IPS DF 19.7 (cell line): ENCODE measurements at regions not wholly inside any gene's neighbourhood (a gene's known extent, or its start where the extent isn't known, plus 50 kb on each side); places are given as distances from the start of the nearest gene placed in this dataset.
"Not testable (repeated sequence)": the region's sequence is repeated elsewhere in the genome, so short reads cannot be mapped to it uniquely, and the experiment has no call there.

ENCODE experiments used
- DNase-seq: peaks from one replicate; pipeline ENCODE4 v3.0.0-alpha.2; 2013; ENCODE audit warnings: low read depth, low spot score

- no peak for DNase-seq
Measured at GRCh38 chr2:155905657-155906056, 426.9 kb downstream of the NR4A2 start.

GRCh38 chr2:155904720-155905119 is 427.8 kb downstream of the NR4A2 start:
- no peak for DNase-seq

GRCh38 chr2:155902635-155903034 is 429.9 kb downstream of the NR4A2 start:
- DNase-seq: no peak

GRCh38 chr2:155895016-155895415 is 437.5 kb downstream of the NR4A2 start:
- no peak for DNase-seq

- not testable (repeated sequence) for DNase-seq
Measured at GRCh38 chr2:155880382-155880781, 452.1 kb downstream of the NR4A2 start.

- DNase-seq: not testable (repeated sequence)
Measured at GRCh38 chr2:155879900-155880299, 452.6 kb downstream of the NR4A2 start.

GRCh38 chr2:155872396-155872795 is 460.1 kb downstream of the NR4A2 start:
- DNase-seq: no peak

GRCh38 chr2:155871940-155872339 is 460.6 kb downstream of the NR4A2 start:
- no peak for DNase-seq

GRCh38 chr2:155867564-155867963 is 465.0 kb downstream of the NR4A2 start:
- no peak for DNase-seq

GRCh38 chr2:155866477-155866876 is 466.0 kb downstream of the NR4A2 start:
- DNase-seq: no peak

- no peak for DNase-seq
Measured at GRCh38 chr2:155852156-155852555, 480.4 kb downstream of the NR4A2 start.

- no peak for DNase-seq
Measured at GRCh38 chr2:155846259-155846658, 486.3 kb downstream of the NR4A2 start.

- DNase-seq: no peak
Measured at GRCh38 chr2:155844461-155844860, 488.1 kb downstream of the NR4A2 start.

- DNase-seq: no peak
Measured at GRCh38 chr2:155842103-155842502, 490.4 kb downstream of the NR4A2 start.

GRCh38 chr2:155841442-155841841 is 491.1 kb downstream of the NR4A2 start:
- peak; percentile 17 for DNase-seq

GRCh38 chr2:155840661-155841060 is 491.9 kb downstream of the NR4A2 start:
- no peak for DNase-seq

GRCh38 chr2:155839991-155840390 is 492.5 kb downstream of the NR4A2 start:
- DNase-seq: no peak

GRCh38 chr2:155839436-155839835 is 493.1 kb downstream of the NR4A2 start:
- DNase-seq: no peak

- DNase-seq: no peak
Measured at GRCh38 chr2:155836439-155836838, 496.1 kb downstream of the NR4A2 start.

- DNase-seq: no peak
Measured at GRCh38 chr2:155830817-155831579, 501.5 kb downstream of the NR4A2 start.

GRCh38 chr2:155830351-155830750 is 502.2 kb downstream of the NR4A2 start:
- no peak for DNase-seq

GRCh38 chr2:155825876-155826275 is 506.6 kb downstream of the NR4A2 start:
- no peak for DNase-seq

GRCh38 chr2:155815851-155816250 is 516.7 kb downstream of the NR4A2 start:
- peak; percentile 47 for DNase-seq

- DNase-seq: no peak
Measured at GRCh38 chr2:155815275-155815674, 517.2 kb downstream of the NR4A2 start.
